D341Med (cell line): ENCODE measurements at regions not wholly inside any gene's neighbourhood (a gene's known extent, or its start where the extent isn't known, plus 50 kb on each side); places are given as distances from the start of the nearest gene placed in this dataset.

ENCODE experiments used
- DNase-seq: peaks from one replicate; pipeline ENCODE4 v3.0.0; 2012; ENCODE audit warnings: low spot score

- DNase-seq: no peak
Measured at GRCh38 chr12:30437616-30438015, 258.1 kb downstream of the IPO8 start.

GRCh38 chr12:30437044-30437443 is 258.6 kb downstream of the IPO8 start:
- no peak for DNase-seq

- no peak for DNase-seq
Measured at GRCh38 chr12:30428098-30428497, 267.6 kb downstream of the IPO8 start.

- DNase-seq: no peak
Measured at GRCh38 chr12:30427555-30427954, 268.1 kb downstream of the IPO8 start.

- DNase-seq: no peak
Measured at GRCh38 chr12:30425445-30425844, 270.2 kb downstream of the IPO8 start.

- no peak for DNase-seq
Measured at GRCh38 chr12:30423330-30423729, 272.3 kb downstream of the IPO8 start.

- DNase-seq: no peak
Measured at GRCh38 chr12:30422844-30423243, 272.8 kb downstream of the IPO8 start.

GRCh38 chr12:30420561-30420960 is 275.1 kb downstream of the IPO8 start:
- DNase-seq: no peak

- DNase-seq: no peak
Measured at GRCh38 chr12:30417697-30418231, 277.9 kb downstream of the IPO8 start.

- no peak for DNase-seq
Measured at GRCh38 chr12:30416631-30417030, 279.0 kb downstream of the IPO8 start.

GRCh38 chr12:30415777-30416176 is 279.9 kb downstream of the IPO8 start:
- no peak for DNase-seq

GRCh38 chr12:30414507-30414906 is 281.2 kb downstream of the IPO8 start:
- DNase-seq: no peak

GRCh38 chr12:30400349-30400748 is 295.3 kb downstream of the IPO8 start:
- DNase-seq: no peak

- no peak for DNase-seq
Measured at GRCh38 chr12:30399859-30400258, 295.8 kb downstream of the IPO8 start.

- DNase-seq: no peak
Measured at GRCh38 chr12:30396576-30396975, 299.1 kb downstream of the IPO8 start.

GRCh38 chr12:30395190-30395589 is 300.5 kb downstream of the IPO8 start:
- DNase-seq: no peak

- DNase-seq: no peak
Measured at GRCh38 chr12:30391766-30392366, 303.8 kb downstream of the IPO8 start.

- DNase-seq: no peak
Measured at GRCh38 chr12:30385706-30386105, 310.0 kb downstream of the IPO8 start.

- DNase-seq: no peak
Measured at GRCh38 chr12:30384976-30385375, 310.7 kb downstream of the IPO8 start.

- DNase-seq: no peak
Measured at GRCh38 chr12:30378307-30378706, 317.4 kb downstream of the IPO8 start.

- no peak for DNase-seq
Measured at GRCh38 chr12:30364822-30365221, 330.8 kb downstream of the IPO8 start.

- no peak for DNase-seq
Measured at GRCh38 chr12:30361145-30361544, 334.5 kb downstream of the IPO8 start.

- DNase-seq: no peak
Measured at GRCh38 chr12:30358671-30359070, 337.0 kb downstream of the IPO8 start.

- no peak for DNase-seq
Measured at GRCh38 chr12:30357766-30358490, 337.7 kb downstream of the IPO8 start.
